HG02763 (cell line): ENCODE measurements at regions not wholly inside any gene's neighbourhood (a gene's known extent, or its start where the extent isn't known, plus 50 kb on each side); places are given as distances from the start of the nearest gene placed in this dataset.

Experiments used
- ATAC-seq: cut with Tn5 transposase; IDR thresholded peaks from one replicate; pipeline ENCODE4 v1.9.1; 2021; ENCODE audit warnings: mild to moderate bottlenecking, moderate library complexity; ENCODE audit not compliant: unreplicated experiment

DNA sequence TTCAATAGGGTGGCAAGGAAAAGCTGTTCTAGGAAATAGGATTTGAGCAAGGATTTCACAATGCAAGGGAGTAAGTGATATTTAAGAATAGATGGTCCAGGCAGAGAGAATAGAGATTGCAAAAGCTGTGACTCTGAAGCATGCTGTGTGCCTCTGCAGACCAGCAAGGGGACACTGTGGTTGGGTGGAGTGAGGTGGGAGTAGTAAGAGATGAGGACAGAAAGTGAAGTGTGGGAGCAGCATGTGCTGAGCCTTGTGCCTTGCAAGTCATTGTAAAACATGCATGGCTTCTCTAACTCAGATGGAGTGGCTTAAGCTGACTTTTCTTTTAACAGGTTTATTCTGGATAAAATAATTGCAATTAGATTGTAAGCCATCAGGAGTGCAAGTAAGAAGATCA is 442.4 kb downstream of the CCSER2 start:
- ATAC-seq = no peak

DNA sequence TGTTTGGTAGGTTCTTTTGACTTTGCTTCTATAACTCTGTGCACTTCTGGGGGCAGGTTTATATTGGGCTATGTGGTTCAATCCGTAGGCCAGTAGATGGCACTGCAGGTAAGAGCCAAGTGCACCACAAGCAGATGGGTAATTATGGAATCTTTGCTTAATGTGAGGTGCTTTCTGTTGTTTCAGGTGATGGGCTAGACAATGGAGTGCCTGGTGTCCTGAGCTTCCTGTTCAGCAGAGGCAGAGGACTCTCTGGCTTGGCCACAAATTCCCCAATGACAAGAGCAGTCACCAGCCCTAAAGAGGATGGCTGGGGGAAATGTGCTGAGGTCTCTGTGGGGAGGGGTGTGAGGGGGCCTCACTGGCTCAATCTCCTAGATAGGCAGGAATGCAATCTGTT is 455.0 kb downstream of the CCSER2 start:
- peak; percentile 50 for ATAC-seq

DNA sequence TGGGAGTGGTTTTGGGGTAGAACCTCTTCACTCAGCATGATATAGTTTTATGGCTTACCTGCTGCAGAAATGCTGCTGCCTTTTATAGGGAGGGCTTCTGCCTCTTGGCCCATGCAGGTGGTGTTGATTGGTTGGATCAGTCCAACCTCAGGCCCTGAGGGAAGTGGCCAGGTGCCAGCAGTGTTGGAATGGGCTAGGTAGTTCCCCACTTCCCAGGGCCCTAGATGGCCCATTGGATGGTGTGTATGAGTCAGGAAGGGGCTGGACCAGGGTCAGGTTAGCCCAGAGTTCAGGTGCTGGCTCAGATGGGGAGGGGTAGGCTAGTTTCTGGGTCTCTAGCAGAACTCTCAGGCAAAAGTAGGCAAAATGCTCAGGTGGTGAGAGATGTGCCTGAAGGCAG is 455.5 kb downstream of the CCSER2 start:
- no peak for ATAC-seq

DNA sequence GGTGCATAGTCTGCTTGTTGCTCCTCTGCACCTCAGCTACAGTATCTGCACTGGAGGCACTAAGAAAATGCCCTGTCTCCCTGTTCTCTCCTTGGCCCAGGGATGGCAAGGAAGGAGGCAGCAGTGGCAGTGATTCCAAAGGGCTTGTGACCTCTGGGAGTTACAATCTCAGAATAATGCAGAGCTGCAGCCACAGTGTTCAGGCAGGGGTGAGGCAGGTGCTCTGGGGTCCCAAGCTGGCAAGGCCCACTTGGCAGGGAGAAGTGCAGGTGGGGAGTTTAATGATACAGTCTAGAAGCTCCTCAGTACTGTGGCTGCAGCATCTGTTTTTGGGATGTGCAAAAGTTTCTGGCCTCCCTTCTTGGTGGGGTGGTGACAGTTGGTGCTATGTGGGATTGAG is 456.4 kb downstream of the CCSER2 start:
- ATAC-seq = no peak

DNA sequence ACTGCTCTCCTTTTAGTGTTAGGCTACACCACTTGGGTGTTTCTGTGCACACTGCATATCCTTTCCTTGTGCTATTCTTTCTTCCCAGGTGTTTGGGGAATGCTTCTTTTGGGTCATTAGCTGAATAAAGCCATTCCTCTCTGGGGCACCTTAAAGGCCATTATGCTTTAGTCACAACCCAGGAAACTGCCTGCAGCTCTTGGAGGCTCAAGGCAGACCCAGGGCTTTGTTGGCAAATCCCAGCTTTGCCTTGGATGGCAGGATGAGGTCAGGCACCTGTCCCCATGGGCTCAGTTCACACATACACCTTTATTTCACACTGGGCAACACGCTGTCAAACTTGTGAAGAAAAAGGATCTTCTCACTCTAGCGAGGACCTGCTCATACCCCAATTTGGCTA is 460.6 kb downstream of the CCSER2 start:
- no peak for ATAC-seq

DNA sequence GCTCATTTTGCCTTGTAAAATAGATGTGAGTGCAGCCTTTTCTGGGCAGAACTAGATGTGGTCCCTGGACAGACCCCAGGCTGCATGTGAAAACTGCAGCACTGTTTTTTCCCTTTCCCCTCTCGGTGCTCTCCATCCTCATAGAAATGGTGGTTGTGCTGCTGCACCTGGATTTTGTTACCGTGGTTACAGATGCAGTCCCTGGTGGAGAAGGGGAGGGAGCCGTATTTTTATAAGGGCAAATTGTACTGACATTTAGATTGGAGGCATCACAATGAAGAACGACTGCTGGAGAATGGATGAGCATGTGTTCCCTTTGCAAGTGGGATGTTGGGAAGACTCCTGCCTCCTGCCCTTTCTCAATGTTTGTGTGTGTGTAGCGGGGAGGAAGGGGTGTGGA is 469.9 kb downstream of the CCSER2 start:
- no peak for ATAC-seq

DNA sequence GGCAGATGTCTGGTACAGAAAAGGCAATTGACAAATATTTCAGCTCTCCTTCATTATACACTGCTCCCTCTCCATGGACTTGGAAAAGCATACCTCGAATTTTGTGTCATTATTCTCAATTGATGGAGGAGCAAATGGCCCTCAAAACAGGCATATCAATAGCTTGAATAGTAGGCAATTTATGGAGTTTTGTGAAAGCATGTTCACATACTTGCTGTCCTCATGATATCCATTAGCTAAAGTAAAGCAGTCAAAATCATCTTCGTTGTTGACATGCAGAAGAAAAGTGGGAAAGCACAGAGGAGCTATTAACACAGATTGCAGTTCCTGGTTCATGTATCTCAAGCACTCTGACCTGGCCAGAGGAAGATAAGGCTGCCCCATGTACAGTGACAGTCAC is 472.8 kb downstream of the CCSER2 start:
- no peak for ATAC-seq

DNA sequence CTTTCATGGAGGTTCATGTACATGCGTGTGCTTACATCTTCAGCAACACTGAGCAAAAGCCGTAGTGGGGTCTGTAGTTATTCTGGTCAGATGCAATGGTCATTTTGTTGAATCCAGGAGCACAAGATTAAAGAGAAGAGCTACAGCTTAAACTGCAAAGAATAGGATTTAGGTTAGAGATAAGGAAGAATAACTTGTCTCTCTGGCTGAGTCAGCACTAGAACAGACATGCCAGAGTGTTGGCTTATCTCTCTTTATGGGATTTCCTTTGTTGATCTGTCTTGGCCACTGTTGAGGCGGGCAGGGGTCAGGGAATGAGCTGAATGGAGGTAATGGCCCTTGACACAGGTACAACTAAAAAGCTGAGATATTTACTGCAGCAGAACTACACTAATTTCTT is 473.5 kb downstream of the CCSER2 start:
- no peak for ATAC-seq

DNA sequence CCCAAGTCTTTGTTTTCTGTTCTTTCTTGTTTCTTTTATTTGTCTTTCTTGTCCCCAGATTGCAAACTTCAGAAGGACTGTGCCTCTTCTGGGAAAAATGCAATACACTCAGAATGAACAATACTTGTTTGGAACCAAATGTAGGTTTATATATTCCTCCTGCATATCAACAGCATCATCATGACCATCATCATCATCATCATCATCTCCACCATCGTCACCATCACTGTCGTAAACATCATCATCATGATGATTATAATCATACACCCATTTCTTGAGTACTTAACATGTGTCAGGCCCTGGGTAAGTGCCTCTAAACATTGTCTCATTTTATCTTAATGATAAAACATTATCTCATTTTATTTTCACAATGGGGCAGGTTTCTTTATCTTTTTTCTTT is 476.8 kb downstream of the CCSER2 start:
- ATAC-seq = no peak

DNA sequence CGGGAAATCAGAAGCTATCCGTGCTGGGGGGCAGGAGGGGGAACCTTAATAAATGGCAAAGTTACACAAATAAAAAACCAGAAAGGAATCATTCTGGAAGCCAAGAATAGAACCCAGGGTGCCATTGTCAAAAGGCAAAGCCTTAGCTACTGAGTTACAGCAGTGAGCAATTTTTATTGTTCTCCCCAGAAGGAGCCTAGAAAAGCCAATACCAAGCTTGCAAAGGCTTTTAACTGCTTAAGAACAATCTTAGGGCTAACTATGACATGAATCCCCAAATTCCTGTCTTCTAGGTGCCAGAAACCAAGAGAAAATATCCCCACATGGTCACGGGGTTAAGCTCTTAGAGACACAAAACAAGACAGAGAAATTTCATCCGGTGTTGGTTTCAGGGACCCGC is 482.7 kb downstream of the CCSER2 start:
- ATAC-seq = no peak

DNA sequence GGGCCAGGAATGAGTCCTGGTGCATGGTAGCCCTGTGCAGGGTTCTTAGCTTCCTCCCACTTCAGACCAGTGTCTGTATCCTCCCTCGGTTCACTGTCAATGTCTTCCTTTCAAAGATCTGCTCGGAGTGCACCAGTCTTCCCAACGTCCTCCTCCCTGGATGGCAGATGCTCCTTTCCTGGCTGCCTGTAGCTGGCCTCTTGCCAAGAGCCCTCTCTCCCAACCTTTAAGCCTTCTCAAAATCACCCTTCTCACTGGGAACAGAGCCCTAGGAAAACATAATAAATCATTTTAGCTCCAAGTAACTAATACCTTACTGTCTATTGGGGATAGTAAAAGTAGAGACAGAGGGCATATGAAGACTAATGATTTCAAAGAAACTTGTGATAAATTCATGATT is 490.6 kb downstream of the CCSER2 start:
- ATAC-seq = no peak

DNA sequence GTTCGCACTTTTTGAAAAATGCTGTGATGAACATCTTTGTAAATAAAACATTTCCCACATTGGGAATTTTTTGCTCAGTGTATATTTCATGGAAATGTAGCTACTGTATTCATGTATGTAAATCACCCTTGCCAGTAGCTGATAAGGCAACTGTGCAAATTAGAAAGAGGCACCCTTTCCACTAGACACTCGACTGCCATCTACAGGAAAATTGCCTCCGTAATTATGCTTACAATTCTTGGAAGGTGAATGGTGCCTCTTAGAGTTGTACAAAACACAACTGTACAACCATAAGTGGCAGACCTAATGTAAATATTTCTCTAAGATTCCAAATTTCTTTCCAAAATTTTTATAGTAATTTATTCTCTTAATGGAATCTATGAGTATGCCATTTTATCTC is 491.7 kb downstream of the CCSER2 start:
- ATAC-seq = no peak

DNA sequence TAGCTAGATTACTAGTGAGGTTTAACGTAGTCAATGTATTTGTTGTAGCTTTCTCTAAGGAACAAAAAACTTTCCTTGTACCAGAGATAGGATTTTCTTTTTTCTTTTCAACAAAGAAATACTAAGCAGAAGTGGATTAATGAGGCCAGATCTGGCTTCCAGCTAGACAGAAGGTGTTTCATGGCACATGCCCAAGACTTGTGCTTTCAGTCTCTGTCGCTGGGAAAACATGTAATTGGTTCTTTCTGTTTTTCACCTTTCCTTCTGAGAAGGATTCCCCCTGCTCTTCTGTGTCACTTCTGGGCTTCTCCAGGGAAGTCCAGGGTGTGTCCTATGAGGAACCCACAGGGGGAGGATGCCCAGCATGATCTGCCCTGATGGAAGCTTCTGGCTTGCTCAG is 492.2 kb downstream of the CCSER2 start:
- ATAC-seq = no peak

DNA sequence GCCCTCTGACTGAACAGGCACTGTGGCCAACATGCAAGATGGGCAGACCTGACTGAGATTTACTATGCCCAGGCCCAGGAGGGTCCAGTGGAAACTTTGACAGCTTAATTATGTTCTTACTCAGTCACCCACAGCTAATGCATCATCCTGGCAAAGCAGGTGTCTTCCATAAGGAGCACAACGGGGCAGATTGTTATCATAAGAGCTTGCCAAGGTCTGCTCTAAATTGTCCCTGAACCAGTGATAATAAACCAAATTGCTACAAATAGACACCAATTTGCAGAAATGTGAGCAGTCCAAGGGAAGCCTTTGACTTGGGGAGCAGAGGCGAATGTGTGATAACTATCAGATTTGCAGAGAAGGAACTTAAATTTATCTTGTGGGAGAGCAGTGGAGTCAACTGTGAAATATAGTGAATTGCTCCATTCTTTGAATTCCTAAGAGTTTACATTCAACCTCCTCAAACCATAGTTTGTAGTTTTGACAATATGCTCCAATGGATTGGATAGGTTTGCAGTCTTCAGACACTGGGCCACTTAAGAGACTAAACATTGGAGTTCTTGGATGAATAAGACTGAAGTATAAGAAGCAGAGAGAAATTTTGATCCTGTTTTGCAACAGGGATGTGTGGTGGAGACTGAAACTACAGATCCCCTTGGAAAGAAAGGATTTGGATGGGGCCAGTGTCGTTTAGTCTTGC is 494.7 kb downstream of the CCSER2 start:
- ATAC-seq = no peak

DNA sequence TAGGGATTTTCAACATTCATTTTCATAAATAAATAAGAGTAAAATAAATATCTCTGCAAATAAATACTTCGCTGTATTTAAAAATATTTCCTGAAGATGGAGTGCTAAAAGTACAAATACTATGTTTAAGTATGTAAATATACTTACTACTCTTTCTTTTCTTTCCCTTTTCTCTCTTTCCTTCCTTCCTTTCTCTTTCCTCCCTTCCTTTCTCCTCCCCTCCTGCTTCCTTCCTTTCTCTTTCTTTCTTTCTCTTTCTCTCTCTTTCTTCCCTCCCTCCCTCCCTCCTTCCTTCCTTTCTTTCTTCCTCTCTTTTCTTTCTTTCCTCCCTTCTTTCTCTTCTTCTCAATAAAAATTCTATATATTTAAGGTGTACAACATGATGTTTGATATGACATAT is 496.1 kb downstream of the CCSER2 start:
- no peak for ATAC-seq

DNA sequence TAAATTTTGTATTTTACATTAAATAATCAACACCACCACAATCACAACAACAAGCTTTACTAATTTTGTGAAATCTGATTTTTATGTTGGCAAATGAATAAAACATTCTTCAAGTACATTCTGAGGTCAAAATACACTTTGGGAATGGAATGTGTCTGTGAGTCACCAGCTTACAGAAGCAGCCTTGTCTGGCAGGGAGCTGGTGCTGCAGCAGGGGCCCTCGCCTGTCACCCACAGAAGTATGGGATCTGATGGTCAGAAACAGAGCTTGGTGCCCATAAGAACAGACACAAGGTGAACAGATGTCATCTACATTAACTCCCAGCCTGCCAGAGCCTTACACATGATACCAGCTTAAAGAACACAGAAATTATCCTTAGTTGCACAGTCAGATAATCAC is 496.9 kb downstream of the CCSER2 start:
- ATAC-seq = no peak

DNA sequence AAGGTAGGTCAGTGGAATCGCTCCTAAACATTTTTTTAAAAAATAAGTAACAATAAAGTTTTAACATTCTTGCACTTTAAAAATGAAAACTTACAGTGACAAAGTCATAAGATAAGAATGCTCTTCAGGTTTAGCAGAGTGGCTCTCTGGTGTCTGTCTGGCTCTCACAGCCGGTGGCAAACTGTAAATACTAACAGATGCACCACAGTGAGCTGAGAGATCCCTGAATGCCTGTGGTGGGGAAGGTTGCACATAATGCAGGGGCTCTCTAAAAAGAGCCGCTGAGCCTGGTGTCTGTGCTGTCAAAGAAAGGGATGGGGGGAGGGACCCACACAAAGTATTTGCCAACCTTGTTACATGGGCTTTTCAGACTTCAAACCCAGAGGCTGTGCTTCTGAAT is 498.3 kb downstream of the CCSER2 start:
- ATAC-seq = no peak

DNA sequence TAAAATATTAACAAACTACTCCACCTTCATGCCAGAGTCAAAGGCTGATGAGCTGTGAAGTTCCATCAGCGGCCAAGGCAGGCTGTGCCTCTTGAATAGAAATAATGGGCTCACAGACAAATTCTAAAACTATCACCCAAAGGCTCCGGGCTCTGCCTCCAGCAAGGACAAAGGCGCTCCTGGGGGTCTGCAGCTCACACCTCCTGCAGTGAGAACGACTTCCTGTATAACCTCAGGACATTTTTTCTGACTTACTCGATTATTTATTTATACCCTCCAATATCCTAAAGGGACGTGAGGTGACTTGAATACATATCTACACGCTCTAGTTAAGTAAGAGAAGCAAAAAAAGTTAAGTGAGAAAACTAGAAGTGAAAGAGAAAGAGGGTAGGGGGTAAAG is 500.7 kb downstream of the CCSER2 start:
- ATAC-seq = no peak

DNA sequence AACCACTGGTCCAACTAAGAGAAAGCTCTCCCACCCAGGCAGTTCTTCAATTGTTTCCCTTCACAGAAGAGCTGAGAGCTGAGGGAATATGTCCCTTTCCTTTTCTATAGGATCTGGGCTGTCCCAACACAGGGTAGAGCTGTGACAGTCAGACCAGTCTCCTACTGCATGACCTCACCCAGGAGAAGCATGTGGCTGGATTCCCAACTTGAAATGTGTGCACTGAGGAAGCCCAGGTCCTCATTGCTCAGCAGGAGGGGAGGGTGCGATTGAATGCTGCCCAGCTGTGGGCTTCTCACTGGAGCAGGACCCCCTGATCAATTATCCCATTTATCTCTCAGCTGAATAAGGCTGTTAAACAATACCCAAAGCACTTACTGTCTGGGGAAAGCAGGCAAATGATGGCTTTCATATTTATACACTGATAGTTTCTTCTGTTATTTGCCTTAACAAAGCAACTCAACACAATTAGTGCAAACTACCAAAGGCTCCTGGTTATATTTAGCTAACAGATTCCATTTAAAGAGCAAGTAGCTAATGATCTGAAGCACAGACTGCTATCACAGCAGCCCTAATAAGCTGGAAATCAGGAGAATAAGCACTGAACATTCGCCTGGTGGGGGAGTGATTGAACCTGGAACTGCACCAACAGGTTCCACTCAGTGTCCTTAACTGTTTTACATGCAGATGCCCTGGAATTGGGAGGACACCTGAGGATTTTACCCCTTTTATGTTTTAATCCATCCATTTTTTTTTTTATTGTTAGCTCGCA is 508.8 kb downstream of the CCSER2 start:
- ATAC-seq = no peak

DNA sequence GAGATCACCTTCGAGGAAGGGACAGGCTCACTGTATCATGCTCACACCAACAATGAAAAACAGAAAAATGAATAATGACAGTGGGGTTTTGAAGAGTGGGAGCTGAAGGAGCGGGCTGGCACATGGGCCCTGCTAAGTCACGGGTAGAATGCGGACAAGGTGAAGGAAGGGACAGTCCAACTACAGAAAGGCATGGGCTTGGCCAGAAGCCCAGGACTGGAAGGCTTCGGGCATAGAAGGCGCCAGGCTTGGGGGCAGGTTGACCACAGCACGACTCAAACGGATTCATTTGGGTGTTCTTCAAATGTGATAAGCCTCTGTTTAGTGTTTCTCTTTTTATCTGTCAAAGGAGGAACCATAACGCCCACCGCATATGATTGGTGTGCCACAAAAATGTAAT is 509.5 kb downstream of the CCSER2 start:
- no peak for ATAC-seq

DNA sequence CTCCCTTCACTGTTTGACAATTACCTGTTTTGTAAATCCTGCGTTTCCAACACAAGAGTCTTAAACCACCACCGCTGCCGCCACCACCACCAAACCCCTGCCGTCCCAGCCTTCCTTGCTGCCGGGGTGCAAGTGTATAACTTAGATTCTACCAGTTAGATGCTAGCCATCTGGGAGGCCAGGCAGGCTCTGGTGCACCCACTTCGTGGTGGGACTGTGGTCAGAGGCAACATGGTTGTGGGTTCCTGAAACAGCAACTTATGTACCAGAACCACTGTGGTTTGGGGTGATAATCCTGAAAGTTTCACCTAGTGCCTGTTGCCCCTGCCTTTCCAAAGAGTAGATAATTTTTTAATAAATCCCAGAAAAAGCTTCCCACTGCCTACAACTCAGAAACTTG is 510.5 kb downstream of the CCSER2 start:
- ATAC-seq = no peak

DNA sequence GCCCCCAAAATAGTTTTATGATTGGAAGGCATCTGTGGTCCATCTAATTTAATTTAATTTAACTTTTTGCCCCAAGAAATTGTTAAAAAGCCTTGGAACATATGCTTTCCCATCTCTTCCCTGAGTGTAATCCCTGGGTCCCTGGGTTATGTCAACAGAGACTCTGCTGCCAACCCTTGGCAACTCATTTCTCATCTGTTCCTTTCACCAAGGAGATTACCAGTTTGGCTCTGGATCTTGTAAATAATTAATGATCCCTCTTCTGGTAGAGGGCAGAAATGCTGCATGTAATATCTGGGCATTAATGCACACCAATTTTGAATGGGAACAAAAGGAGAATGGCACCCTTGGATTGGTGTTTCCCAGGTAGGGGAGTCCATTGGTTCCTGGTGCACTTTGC is 514.2 kb downstream of the CCSER2 start:
- no peak for ATAC-seq

DNA sequence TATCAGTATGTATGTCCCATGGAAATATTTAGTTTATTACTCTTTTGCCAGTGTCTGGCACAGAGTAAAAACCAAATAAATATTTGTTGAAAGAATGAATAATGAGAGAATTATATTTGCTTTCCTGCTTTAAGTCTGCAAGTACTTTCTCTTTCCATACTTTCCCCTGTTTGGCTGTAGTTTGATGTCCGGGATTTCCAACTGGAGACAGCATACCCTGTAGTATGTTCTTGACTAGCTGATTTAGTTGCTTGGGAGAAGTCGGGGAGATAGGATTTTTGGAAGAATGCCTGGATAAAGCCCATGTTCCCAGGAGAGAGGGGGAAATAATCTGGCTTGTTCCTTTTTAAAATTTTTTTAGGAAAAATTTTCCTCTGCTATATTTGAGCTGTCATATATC is 516.1 kb downstream of the CCSER2 start:
- ATAC-seq = no peak
